Ascending aorta (tissue), 2 donors: ENCODE measurements at regions not wholly inside any gene's neighbourhood (a gene's known extent, or its start where the extent isn't known, plus 50 kb on each side); places are given as distances from the start of the nearest gene placed in this dataset.

Source experiments
- DNase-seq, 2 donors: peaks; one replicate each; pipeline ENCODE4 v3.0.0-alpha.2; 2019; ENCODE audit warnings: low spot score in 2 of 2
- H3K27ac ChIP-seq, 2 donors: fragments of 200-600 bp; sonication (generic); one replicate each; pipeline ENCODE4 v1.5.1; 2016 to 2017; ENCODE audit warnings: mild to moderate bottlenecking in 1 of 2
- H3K27me3 ChIP-seq: fragments of 200-600 bp; sonication (generic); one replicate; pipeline ENCODE4 v1.5.1; 2017
- H3K36me3 ChIP-seq, 2 donors: fragments of 200-600 bp; sonication (generic); one replicate each; pipeline ENCODE4 v1.5.1; 2016
- H3K4me1 ChIP-seq, 2 donors: fragments of 200-600 bp; sonication (generic); one replicate each; pipeline ENCODE4 v1.5.1; 2016 to 2017; ENCODE audit warnings: mild to moderate bottlenecking in 1 of 2
- H3K4me3 ChIP-seq, 2 donors: fragments of 200-600 bp; sonication (generic); one replicate each; pipeline ENCODE4 v1.5.1; 2016 to 2017; ENCODE audit warnings: mild to moderate bottlenecking in 1 of 2
- H3K9me3 ChIP-seq, 2 donors: fragments of 200-600 bp; sonication (generic); one replicate each; pipeline ENCODE4 v1.5.1; 2016
- intact Hi-C: fragments of 100-400 bp; cut with DNase I; formaldehyde crosslinking; loops from one replicate; pipeline ENCODE4 v1.15.1; 2023
- TF ChIP-seq, protein P1 (sequence below), 3 experiments: fragments of 200-600 bp in 2 of 3; fragments of 450-650 bp in 1 of 3; sonication (generic) in 2 of 3; IDR thresholded peaks; one replicate each; pipeline ENCODE4 v1.5.1; 2016 to 2019; ENCODE audit warnings: antibody characterized with exemption in 3 of 3, mild to moderate bottlenecking in 1 of 3, moderate library complexity in 1 of 3

DNA sequence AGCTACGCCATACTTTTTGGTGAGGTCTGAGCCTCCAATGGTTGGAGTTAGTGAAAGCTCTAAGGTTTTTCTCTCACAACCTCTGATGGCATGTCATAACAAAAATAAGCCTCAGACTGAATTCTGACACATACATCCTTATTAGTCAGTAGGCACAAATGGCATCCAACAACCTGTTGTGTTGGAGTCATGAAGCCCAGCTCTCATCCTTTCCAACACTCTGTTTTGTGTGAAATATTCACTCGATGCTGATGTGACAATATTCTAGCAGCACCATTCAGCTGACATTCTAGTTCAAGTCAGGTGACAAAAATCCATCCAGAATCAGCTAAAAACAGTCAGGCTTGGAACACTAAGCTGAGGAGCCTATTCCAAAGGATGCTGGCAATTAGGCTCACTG is 603.2 kb upstream of the ID2 start:
- no peak overlapping the region for H3K27ac ChIP-seq
- TF ChIP-seq, protein P1, sequence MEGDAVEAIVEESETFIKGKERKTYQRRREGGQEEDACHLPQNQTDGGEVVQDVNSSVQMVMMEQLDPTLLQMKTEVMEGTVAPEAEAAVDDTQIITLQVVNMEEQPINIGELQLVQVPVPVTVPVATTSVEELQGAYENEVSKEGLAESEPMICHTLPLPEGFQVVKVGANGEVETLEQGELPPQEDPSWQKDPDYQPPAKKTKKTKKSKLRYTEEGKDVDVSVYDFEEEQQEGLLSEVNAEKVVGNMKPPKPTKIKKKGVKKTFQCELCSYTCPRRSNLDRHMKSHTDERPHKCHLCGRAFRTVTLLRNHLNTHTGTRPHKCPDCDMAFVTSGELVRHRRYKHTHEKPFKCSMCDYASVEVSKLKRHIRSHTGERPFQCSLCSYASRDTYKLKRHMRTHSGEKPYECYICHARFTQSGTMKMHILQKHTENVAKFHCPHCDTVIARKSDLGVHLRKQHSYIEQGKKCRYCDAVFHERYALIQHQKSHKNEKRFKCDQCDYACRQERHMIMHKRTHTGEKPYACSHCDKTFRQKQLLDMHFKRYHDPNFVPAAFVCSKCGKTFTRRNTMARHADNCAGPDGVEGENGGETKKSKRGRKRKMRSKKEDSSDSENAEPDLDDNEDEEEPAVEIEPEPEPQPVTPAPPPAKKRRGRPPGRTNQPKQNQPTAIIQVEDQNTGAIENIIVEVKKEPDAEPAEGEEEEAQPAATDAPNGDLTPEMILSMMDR (IDR thresholded peaks at IDR 0.05), result no peak
- H3K9me3 ChIP-seq, result no peaks in the 10 kb centered on the region
- no peaks in the 10 kb centered on the region for H3K4me1 ChIP-seq
- DNase-seq, result no peak
- H3K36me3 ChIP-seq, result no peaks in the 10 kb centered on the region
- H3K4me3 ChIP-seq, result no peak overlapping the region
- no peaks in the 10 kb centered on the region for H3K27me3 ChIP-seq
- intact Hi-C loops, result no loop called here

DNA sequence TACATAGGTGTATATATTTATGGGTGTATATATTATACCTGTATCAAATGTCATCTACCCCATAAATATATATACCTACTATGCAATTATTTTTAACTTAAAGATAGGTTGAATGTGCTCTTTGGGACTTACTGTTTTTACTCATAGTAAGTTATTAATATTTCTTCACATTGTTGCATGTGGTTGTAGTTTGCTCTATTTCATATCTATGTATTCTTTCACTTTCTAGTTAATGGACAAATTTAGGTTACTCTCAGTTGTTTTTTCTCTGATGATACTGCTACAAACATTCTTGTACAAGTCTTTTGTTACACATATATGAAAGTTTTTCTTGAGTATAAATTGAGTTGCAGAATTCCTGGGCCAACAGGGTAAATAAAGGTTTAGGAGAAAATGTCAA is 601.8 kb upstream of the ID2 start:
- Histone ChIP-seq H3K4me1 (no peaks in the 10 kb centered on the region), H3K4me3 (no peak overlapping the region), H3K27me3 (no peaks in the 10 kb centered on the region), H3K27ac (no peak overlapping the region), H3K9me3 (no peaks in the 10 kb centered on the region), H3K36me3 (no peaks in the 10 kb centered on the region)
- no peak for DNase-seq
- intact Hi-C loops, result no loop called here
- TF ChIP-seq, protein P1 (IDR thresholded peaks at IDR 0.05), result no peak

DNA sequence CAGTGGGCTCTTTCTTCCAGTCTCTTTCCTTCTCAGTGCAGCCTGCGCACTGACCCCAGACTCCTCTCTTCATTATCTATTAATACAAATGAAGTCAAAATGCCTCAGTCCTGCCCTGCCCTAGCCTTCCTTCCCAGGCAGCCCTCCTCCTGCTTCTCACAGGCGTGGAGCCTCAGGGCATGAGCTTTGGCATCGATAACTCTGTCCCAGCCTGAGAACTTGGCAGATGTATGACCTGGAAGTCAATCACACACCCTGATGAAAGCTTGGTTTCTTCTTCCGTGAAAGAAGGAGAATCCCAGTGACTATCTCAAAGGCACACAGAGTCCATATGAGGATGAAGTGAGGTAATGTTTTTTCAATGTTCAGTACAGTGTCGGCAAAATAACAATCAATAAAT is 600.7 kb upstream of the ID2 start:
- H3K4me3 ChIP-seq, result no peak overlapping the region
- DNase-seq, result no peak
- H3K27ac ChIP-seq, result no peak overlapping the region
- intact Hi-C loops, result no loop called here
- H3K36me3 ChIP-seq, result no peaks in the 10 kb centered on the region
- H3K9me3 ChIP-seq, result no peaks in the 10 kb centered on the region
- H3K27me3 ChIP-seq, result no peaks in the 10 kb centered on the region
- H3K4me1 ChIP-seq, result no peaks in the 10 kb centered on the region
- TF ChIP-seq, protein P1 (IDR thresholded peaks at IDR 0.05), result no peak

DNA sequence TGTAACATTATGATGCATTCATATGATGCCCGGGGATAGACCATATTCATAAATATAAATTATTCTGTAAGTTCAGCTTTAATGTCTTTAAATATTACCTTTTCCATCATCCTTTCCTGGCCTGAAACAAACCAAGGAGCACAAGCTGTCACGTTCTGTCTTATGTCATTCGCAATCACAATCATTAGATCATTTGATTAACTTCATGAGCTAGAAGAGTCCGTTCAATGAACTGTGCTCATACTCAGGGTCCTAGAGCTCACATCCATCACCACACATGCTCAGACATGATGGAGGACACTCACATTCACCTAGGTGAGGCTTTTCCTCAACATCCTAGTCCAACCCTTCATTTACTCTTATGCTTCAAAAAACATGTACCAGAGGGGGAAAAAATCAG is 599.0 kb upstream of the ID2 start:
- TF ChIP-seq, protein P1 (IDR thresholded peaks at IDR 0.05), result no peak
- intact Hi-C loops, result no loop called here

DNA sequence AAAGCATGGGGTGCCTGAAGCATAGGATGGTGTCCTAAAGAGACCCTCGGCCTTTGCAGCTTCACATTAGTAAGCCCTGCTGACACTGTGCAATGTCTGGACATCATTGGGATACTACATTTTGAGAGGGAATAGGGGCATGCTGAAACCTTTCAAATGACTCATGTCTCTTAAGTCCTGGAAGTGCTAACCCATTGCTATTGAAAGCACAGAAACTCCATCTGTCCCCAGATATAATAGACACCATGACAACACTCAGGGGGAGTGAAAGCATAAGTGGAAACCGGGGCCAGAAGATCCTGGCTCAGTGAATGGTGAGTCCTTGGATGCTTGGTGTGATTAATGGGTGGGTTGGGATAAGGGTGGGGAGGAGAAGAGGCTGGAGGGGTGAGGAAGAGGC is 595.5 kb upstream of the ID2 start:
- TF ChIP-seq, protein P1 (IDR thresholded peaks at IDR 0.05), result no peak
- H3K27me3 ChIP-seq, result no peaks in the 10 kb centered on the region
- H3K4me1 ChIP-seq, result no peaks in the 10 kb centered on the region
- intact Hi-C loops, result no loop called here
- no peak for DNase-seq
- H3K9me3 ChIP-seq, result no peaks in the 10 kb centered on the region
- H3K4me3 ChIP-seq, result no peak overlapping the region
- no peaks in the 10 kb centered on the region for H3K36me3 ChIP-seq
- no peak overlapping the region for H3K27ac ChIP-seq

More for the DNA sequence above, 599.0 kb upstream of the ID2 start:
- DNase-seq, result no peak
- H3K4me1 ChIP-seq, result no peaks in the 10 kb centered on the region
- H3K27ac ChIP-seq, result no peak overlapping the region
- H3K9me3 ChIP-seq, result no peaks in the 10 kb centered on the region
- no peaks in the 10 kb centered on the region for H3K27me3 ChIP-seq
- H3K4me3 ChIP-seq, result no peak overlapping the region
- H3K36me3 ChIP-seq, result no peaks in the 10 kb centered on the region

DNA sequence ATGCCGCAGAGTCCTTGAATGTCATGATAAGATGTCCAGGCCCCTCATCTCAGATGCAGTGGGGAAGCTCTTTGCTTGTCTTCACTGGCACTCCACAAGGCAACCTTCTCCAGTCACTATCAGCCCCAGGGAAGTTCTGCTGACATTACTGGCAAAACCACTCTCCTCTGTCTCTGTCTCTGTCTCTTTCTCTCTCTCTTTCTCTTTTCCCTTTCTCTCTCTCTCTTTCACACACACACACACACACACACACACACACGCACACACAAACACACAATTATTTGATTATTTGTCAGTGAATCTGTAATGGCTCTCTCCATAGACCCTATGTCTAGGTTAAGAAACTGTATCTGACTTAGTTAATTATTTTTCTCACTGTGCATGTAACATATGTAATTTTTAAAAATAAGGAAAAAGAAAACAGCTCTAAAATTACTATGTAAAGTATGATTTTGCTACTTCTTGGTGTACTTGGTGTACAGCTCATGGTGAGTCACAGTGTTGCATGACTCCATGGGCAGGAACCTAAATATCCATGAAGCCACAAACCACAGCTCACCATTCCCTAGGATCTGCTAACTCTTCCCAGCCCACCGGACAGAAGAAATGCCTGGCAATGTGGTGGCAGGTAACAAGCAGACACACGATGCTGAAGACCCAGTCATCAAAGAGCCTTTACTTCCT is 594.9 kb upstream of the ID2 start:
- Histone ChIP-seq H3K27me3 (no peaks in the 10 kb centered on the region), H3K4me1 (no peaks in the 10 kb centered on the region), H3K27ac (no peak overlapping the region), H3K36me3 (no peaks in the 10 kb centered on the region), H3K9me3 (no peaks in the 10 kb centered on the region), H3K4me3 (no peak overlapping the region)
- intact Hi-C loops, result no loop called here
- DNase-seq, result no peak
- TF ChIP-seq, protein P1 (IDR thresholded peaks at IDR 0.05), result no peak
